IMR-90 (cell line): ENCODE measurements at regions not wholly inside any gene's neighbourhood (a gene's known extent, or its start where the extent isn't known, plus 50 kb on each side); places are given as distances from the start of the nearest gene placed in this dataset.

ENCODE experiments used
- ATAC-seq: fragments of 200-7000 bp; cut with Tn5 transposase; 2 replicates; pipeline ENCODE4 v1.9.1; 2020; ENCODE audit warnings: low read depth, mild to moderate bottlenecking, moderate library complexity
- BruUV-seq: library from RNA; stranded (reverse); fragments of 400-500 nt; replicated peaks from 2 replicates; lab custom pipeline; 2021; lab: Mats Ljungman, UMichigan
- CTCF ChIA-PET: fragments of 300-600 bp; formaldehyde crosslinking; extraction: SDS; loops from one replicate; lab custom pipeline; 2021; ENCODE audit warnings: antibody characterized with exemption; lab: Yijun Ruan, JAX
- POLR2A ChIA-PET: fragments of 300-600 bp; sonication (Branson Sonifier 250); formaldehyde crosslinking; loops from one replicate; lab custom pipeline; 2022; ENCODE audit warnings: antibody characterized with exemption; ENCODE audit not compliant: unreplicated experiment; lab: Charles Lee
- DNase-seq: peaks from one replicate; pipeline ENCODE4 v3.0.0; 2013
- H2AFZ ChIP-seq: replicated peaks from 2 replicates; pipeline ENCODE3; 2013; ENCODE audit warnings: low read length, mild to moderate bottlenecking; ENCODE audit not compliant: poor library complexity
- H2AK5ac ChIP-seq: 2 replicates; pipeline ENCODE4 v1.6.1; 2013; ENCODE audit warnings: low read depth, low read length, inconsistent platforms
- H2AK9ac ChIP-seq: replicated peaks from 2 replicates; pipeline ENCODE3; 2013; ENCODE audit warnings: mild to moderate bottlenecking, low read depth, low read length, moderate library complexity; ENCODE audit not compliant: poor library complexity
- H2BK120ac ChIP-seq: 2 replicates; pipeline ENCODE4 v1.6.1; 2013; ENCODE audit warnings: low read depth, low read length, inconsistent platforms
- H2BK15ac ChIP-seq: 3 replicates; pipeline ENCODE4 v1.6.1; 2013; ENCODE audit warnings: low read depth, low read length, inconsistent platforms
- H2BK20ac ChIP-seq: 2 replicates; pipeline ENCODE4 v1.6.1; 2013; ENCODE audit warnings: low read depth, mild to moderate bottlenecking, inconsistent platforms, low read length, moderate library complexity
- H2BK5ac ChIP-seq: 2 replicates; pipeline ENCODE4 v1.6.1; 2013; ENCODE audit warnings: mild to moderate bottlenecking, low read depth, low read length, inconsistent platforms; ENCODE audit not compliant: poor library complexity, severe bottlenecking
- H3K14ac ChIP-seq: replicated peaks from 2 replicates; pipeline ENCODE4 v1.6.1; 2013; ENCODE audit warnings: low read depth, low read length, inconsistent platforms
- H3K18ac ChIP-seq: 2 replicates; pipeline ENCODE4 v1.6.1; 2013; ENCODE audit warnings: low read depth, low read length, control low read depth
- H3K23ac ChIP-seq: 2 replicates; pipeline ENCODE4 v1.6.1; 2013; ENCODE audit warnings: low read depth, low read length, inconsistent platforms
- H3K27ac ChIP-seq: 2 replicates; pipeline ENCODE4 v1.5.1; 2013; ENCODE audit warnings: mild to moderate bottlenecking, control low read depth, low read length; ENCODE audit not compliant: insufficient read depth
- H3K27me3 ChIP-seq: 2 replicates; pipeline ENCODE4 v1.6.1; 2013; ENCODE audit warnings: low read length; ENCODE audit not compliant: control insufficient read depth, insufficient read depth
- H3K36me3 ChIP-seq: 2 replicates; pipeline ENCODE4 v1.6.1; 2013; ENCODE audit warnings: low read length, mixed read lengths; ENCODE audit not compliant: control insufficient read depth, insufficient read depth
- H3K4ac ChIP-seq: 2 replicates; pipeline ENCODE4 v1.6.1; 2013; ENCODE audit warnings: low read depth, low read length, inconsistent platforms
- H3K4me1 ChIP-seq: 2 replicates; pipeline ENCODE4 v1.6.1; 2013; ENCODE audit warnings: low read length, mixed read lengths; ENCODE audit not compliant: control insufficient read depth, insufficient read depth
- H3K4me2 ChIP-seq: 2 replicates; pipeline ENCODE4 v1.6.1; 2013; ENCODE audit warnings: low read depth, mild to moderate bottlenecking, control low read depth, low read length, moderate library complexity
- H3K4me3 ChIP-seq: 2 replicates; pipeline ENCODE4 v1.5.1; 2013; ENCODE audit warnings: low read depth, mild to moderate bottlenecking, control low read depth, low read length, moderate library complexity; ENCODE audit not compliant: insufficient read depth
- H3K56ac ChIP-seq: 2 replicates; pipeline ENCODE4 v1.6.1; 2013; ENCODE audit warnings: low read length, inconsistent platforms; ENCODE audit not compliant: insufficient read depth; ENCODE audit errors: extremely low read depth
- H3K79me1 ChIP-seq, 2 experiments: 2 replicates each; pipeline ENCODE4 v1.6.1; 2013; ENCODE audit warnings: low read length in 2 of 2, inconsistent platforms in 1 of 2, low read depth in 1 of 2
- H3K9ac ChIP-seq: 2 replicates; pipeline ENCODE4 v1.6.1; 2013; ENCODE audit warnings: low read depth, low read length, control low read depth
- H3K9me1 ChIP-seq: 2 replicates; pipeline ENCODE4 v1.6.1; 2013; ENCODE audit warnings: low read length, inconsistent platforms; ENCODE audit not compliant: insufficient read depth
- H3K9me3 ChIP-seq: 2 replicates; pipeline ENCODE4 v1.6.1; 2013; ENCODE audit warnings: low read length; ENCODE audit not compliant: control insufficient read depth, insufficient read depth
- H4K20me1 ChIP-seq: 2 replicates; pipeline ENCODE4 v1.6.1; 2013; ENCODE audit warnings: low read length, inconsistent platforms; ENCODE audit not compliant: insufficient read depth
- H4K5ac ChIP-seq: 2 replicates; pipeline ENCODE4 v1.6.1; 2013; ENCODE audit warnings: mild to moderate bottlenecking, low read depth, low read length, control low read depth
- H4K8ac ChIP-seq, 2 experiments: 2 replicates each; pipeline ENCODE4 v1.6.1; 2013; ENCODE audit warnings: low read depth in 2 of 2, low read length in 2 of 2, control low read depth in 1 of 2, inconsistent platforms in 1 of 2
- H4K91ac ChIP-seq: 2 replicates; pipeline ENCODE4 v1.6.1; 2013; ENCODE audit warnings: low read depth, low read length, inconsistent platforms; ENCODE audit not compliant: insufficient read depth
- BHLHE40 ChIP-seq: fragments of 150-350 bp; IDR thresholded peaks from 2 replicates; pipeline ENCODE4 v1.6.1; 2016; ENCODE audit warnings: mild to moderate bottlenecking, low read depth, low read length
- CEBPB ChIP-seq: IDR thresholded peaks from 2 replicates; pipeline ENCODE4 v1.6.1; 2012; ENCODE audit warnings: low read depth, low read length, improper control_type of control experiment
- CHD1 ChIP-seq: IDR thresholded peaks from 2 replicates; pipeline ENCODE4 v1.6.1; 2012; ENCODE audit warnings: low read depth, low read length, improper control_type of control experiment
- FOS ChIP-seq: fragments of 150-350 bp; IDR thresholded peaks from 2 replicates; pipeline ENCODE4 v1.6.1; 2016; ENCODE audit warnings: low read depth, low read length
- MAFK ChIP-seq: IDR thresholded peaks from 2 replicates; pipeline ENCODE4 v1.6.1; 2012; ENCODE audit warnings: low read depth, low read length, improper control_type of control experiment
- MAZ ChIP-seq: IDR thresholded peaks from 2 replicates; pipeline ENCODE4 v1.6.1; 2012; ENCODE audit warnings: low read depth, mild to moderate bottlenecking, low read length, improper control_type of control experiment, moderate library complexity, borderline replicate concordance
- MXI1 ChIP-seq: IDR thresholded peaks from 2 replicates; pipeline ENCODE4 v1.6.1; 2012; ENCODE audit warnings: low read depth, mild to moderate bottlenecking, low read length, moderate library complexity, borderline replicate concordance
- NFE2L2 ChIP-seq: fragments of 150-350 bp; IDR thresholded peaks from 2 replicates; pipeline ENCODE4 v1.6.1; 2016; ENCODE audit warnings: low read depth, mild to moderate bottlenecking, low read length
- POLR2A ChIP-seq: IDR thresholded peaks from 2 replicates; pipeline ENCODE4 v1.6.1; 2012; ENCODE audit warnings: mild to moderate bottlenecking, low read depth, low read length
- RAD21 ChIP-seq: IDR thresholded peaks from 2 replicates; pipeline ENCODE4 v1.6.1; 2012; ENCODE audit warnings: low read length, improper control_type of control experiment
- RCOR1 ChIP-seq: IDR thresholded peaks from 2 replicates; pipeline ENCODE4 v1.6.1; 2012; ENCODE audit warnings: mild to moderate bottlenecking, low read length, improper control_type of control experiment; ENCODE audit not compliant: insufficient replicate concordance
- RFX5 ChIP-seq: IDR thresholded peaks from 2 replicates; pipeline ENCODE4 v1.8.0; 2012; ENCODE audit warnings: low read depth, mild to moderate bottlenecking, low read length, moderate library complexity
- SMC3 ChIP-seq: fragments of 150-350 bp; IDR thresholded peaks from 2 replicates; pipeline ENCODE4 v1.6.1; 2016; ENCODE audit warnings: low read depth, mild to moderate bottlenecking, antibody characterized with exemption, low read length, moderate library complexity
- whole genome bisulfite sequencing, 2 experiments: methylation state at CpG; one replicate each; pipeline versions ENCODE4 v1.1.5 to v1.1.7; 2013; ENCODE audit warnings: missing lambda C conversion rate in 2 of 2; ENCODE audit not compliant: insufficient read length in 1 of 2; ENCODE audit errors: extremely low coverage in 2 of 2; 5-methylcytosine and 5-hydroxymethylcytosine counted together
- dilution Hi-C: fragments of 300-500 bp; cut with HindIII; formaldehyde crosslinking; loops from one replicate; pipeline ENCODE4 v1.14.3; 2018; ENCODE audit warnings: low sequenced_read_pairs; ENCODE audit not compliant: unreplicated experiment
- in situ Hi-C: fragments of 300-500 bp; cut with MboI; formaldehyde crosslinking; loops from 3 replicates; pipeline ENCODE4 v1.14.3; 2019; ENCODE audit warnings: low sequenced_read_pairs, inconsistent platforms, mixed read lengths
- intact Hi-C: fragments of 100-400 bp; cut with micrococcal nuclease; formaldehyde crosslinking; loops from 2 replicates; pipeline ENCODE4 v1.10.0; 2022
- TF ChIP-seq, protein P1 (sequence below): fragments of 150-350 bp; IDR thresholded peaks from 2 replicates; pipeline ENCODE4 v1.6.1; 2017; ENCODE audit warnings: mild to moderate bottlenecking, antibody characterized with exemption, low read length, low read depth
- TF ChIP-seq, protein P2 (sequence below): fragments of 150-350 bp; IDR thresholded peaks from 2 replicates; pipeline ENCODE4 v1.6.1; 2016; ENCODE audit warnings: low read depth, mild to moderate bottlenecking, low read length, moderate library complexity, borderline replicate concordance
- TF ChIP-seq, protein P3 (sequence below): conservative IDR thresholded peaks from 2 replicates; pipeline ENCODE4 v1.5.1; 2012; ENCODE audit warnings: mild to moderate bottlenecking, low read depth, low read length, improper control_type of control experiment

DNA sequence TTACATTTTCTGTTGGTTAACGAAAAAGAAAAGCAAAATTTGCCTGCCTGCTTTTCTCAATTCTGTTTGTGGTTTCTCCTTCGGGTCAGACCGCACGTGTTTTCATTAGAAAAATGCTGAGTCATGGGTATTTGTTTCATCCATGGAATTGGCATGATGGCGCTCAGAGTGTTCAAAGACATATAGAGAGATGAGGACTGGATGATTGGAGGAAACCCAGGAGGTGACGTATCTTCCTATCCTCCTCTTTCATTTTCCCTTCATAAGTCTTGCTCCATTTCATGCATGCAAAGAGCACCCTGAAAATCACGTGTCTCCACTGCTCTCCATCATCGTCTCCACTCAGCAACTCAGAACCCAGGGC is 353.8 kb upstream of the WWC1 start:
- H3K4me2 ChIP-seq: no peak overlapping the region

More for the DNA sequence above, 353.8 kb upstream of the WWC1 start:
- no peak overlapping the region for H3K18ac ChIP-seq
- ATAC-seq (no peak), DNase-seq (no peak)
- H2BK120ac ChIP-seq: no peak overlapping the region
- H3K79me1 ChIP-seq: no peaks in the 10 kb centered on the region
- H4K20me1 ChIP-seq: no peaks in the 10 kb centered on the region
- no peak overlapping the region for H3K9ac ChIP-seq
- H2AK9ac ChIP-seq: no peak overlapping the region
- intact Hi-C loops (no loop called here), in situ Hi-C loops (no loop called here), dilution Hi-C loops (no loop called here)
- TF ChIP-seq CEBPB: no peak
- TF ChIP-seq RCOR1: no peak
- no peak for TF ChIP-seq RFX5
- TF ChIP-seq NFE2L2: peak; percentile 95
- TF ChIP-seq, protein P1, sequence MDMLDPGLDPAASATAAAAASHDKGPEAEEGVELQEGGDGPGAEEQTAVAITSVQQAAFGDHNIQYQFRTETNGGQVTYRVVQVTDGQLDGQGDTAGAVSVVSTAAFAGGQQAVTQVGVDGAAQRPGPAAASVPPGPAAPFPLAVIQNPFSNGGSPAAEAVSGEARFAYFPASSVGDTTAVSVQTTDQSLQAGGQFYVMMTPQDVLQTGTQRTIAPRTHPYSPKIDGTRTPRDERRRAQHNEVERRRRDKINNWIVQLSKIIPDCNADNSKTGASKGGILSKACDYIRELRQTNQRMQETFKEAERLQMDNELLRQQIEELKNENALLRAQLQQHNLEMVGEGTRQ: no peak
- TF ChIP-seq FOS: no peak
- no peak for TF ChIP-seq MXI1
- TF ChIP-seq, protein P2, sequence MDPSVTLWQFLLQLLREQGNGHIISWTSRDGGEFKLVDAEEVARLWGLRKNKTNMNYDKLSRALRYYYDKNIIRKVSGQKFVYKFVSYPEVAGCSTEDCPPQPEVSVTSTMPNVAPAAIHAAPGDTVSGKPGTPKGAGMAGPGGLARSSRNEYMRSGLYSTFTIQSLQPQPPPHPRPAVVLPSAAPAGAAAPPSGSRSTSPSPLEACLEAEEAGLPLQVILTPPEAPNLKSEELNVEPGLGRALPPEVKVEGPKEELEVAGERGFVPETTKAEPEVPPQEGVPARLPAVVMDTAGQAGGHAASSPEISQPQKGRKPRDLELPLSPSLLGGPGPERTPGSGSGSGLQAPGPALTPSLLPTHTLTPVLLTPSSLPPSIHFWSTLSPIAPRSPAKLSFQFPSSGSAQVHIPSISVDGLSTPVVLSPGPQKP: no peak
- TF ChIP-seq, protein P3, sequence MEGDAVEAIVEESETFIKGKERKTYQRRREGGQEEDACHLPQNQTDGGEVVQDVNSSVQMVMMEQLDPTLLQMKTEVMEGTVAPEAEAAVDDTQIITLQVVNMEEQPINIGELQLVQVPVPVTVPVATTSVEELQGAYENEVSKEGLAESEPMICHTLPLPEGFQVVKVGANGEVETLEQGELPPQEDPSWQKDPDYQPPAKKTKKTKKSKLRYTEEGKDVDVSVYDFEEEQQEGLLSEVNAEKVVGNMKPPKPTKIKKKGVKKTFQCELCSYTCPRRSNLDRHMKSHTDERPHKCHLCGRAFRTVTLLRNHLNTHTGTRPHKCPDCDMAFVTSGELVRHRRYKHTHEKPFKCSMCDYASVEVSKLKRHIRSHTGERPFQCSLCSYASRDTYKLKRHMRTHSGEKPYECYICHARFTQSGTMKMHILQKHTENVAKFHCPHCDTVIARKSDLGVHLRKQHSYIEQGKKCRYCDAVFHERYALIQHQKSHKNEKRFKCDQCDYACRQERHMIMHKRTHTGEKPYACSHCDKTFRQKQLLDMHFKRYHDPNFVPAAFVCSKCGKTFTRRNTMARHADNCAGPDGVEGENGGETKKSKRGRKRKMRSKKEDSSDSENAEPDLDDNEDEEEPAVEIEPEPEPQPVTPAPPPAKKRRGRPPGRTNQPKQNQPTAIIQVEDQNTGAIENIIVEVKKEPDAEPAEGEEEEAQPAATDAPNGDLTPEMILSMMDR: no peak
- TF ChIP-seq RAD21: no peak
- no peak for TF ChIP-seq MAZ
- peak; percentile 98 for TF ChIP-seq MAFK
- no peak for TF ChIP-seq POLR2A
- TF ChIP-seq SMC3: no peak
- TF ChIP-seq CHD1: no peak
- TF ChIP-seq BHLHE40: no peak
- H3K4ac ChIP-seq: no peak overlapping the region
- H3K27me3 ChIP-seq: no peaks in the 10 kb centered on the region
- no peak overlapping the region for H3K4me3 ChIP-seq
- POLR2A ChIA-PET: no interaction called here
- H4K5ac ChIP-seq: no peak overlapping the region
- no peak overlapping the region for H4K91ac ChIP-seq
- no peak overlapping the region for H3K56ac ChIP-seq
- WGBS, 2 experiments: 70% methylated on average over 4 of the region's 8 CpGs; no CpG with 5 or more reads in 1 of the 2 experiments
- H2BK15ac ChIP-seq: no peak overlapping the region
- no peaks in the 10 kb centered on the region for H3K9me3 ChIP-seq
- H2AFZ ChIP-seq: no peak overlapping the region
- H3K9me1 ChIP-seq: no peaks in the 10 kb centered on the region
- no peak overlapping the region for H3K14ac ChIP-seq
- no TSS peak for BruUV-seq
- CTCF ChIA-PET: no interaction called here
- no peak overlapping the region for H2BK5ac ChIP-seq
- H2AK5ac ChIP-seq: no peak overlapping the region
- H3K27ac ChIP-seq: no peak overlapping the region
- no peak overlapping the region for H4K8ac ChIP-seq
- no peaks in the 10 kb centered on the region for H3K36me3 ChIP-seq
- no peaks in the 10 kb centered on the region for H3K4me1 ChIP-seq
- H3K23ac ChIP-seq: no peak overlapping the region
- no peak overlapping the region for H2BK20ac ChIP-seq
